ENCODE measurements at regions not wholly inside any gene's neighbourhood (a gene's known extent, or its start where the extent isn't known, plus 50 kb on each side); places are given as distances from the start of the nearest gene placed in this dataset.

DNA sequence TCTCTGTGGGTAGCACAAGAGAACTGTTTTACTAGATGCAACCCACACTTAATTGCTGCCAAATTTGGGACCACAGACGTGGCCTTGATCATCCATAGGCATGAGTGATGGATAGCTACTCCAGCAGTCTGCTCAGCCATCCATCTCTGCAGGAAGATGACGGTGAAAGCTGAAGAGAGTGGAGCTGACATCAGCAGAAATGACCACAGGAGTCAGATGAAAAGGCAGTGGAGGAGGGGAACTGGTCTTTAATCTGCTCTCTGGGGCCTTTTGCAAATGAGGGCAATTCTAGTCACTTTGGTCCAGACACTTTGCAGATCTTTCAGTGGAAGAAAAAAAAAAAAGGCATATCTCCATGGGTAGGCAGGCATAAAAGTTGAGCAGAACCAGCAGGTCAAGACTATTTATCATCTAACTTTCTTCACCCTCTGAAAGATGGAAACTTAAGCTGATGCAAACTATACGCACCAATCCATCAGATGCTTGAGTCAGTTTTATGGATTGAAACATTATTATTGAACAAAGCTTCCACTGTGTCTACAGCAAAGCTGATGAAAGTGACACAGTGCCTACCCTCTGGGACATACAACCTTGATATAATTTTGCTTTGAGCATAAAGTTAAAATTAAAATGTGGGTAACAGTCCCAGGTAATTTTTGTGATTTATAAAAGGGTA lies 281.6 kb upstream of the OBI1 start:
- Mint-ChIP-seq H3K27ac (ENCODE audit: unreplicated experiment) (no peak overlapping the region), H3K4me3 (ENCODE audit: unreplicated experiment) (no peak overlapping the region), H3K4me1 (ENCODE audit: unreplicated experiment) (no peaks in the 10 kb centered on the region), H3K27me3 (ENCODE audit: unreplicated experiment) (no peaks in the 10 kb centered on the region), H3K36me3 (ENCODE audit: low read depth, unreplicated experiment) (no peaks in the 10 kb centered on the region), H3K9me3 (ENCODE audit: unreplicated experiment) (no peaks in the 10 kb centered on the region)
- no peak for DNase-seq (ENCODE audit: low spot score)
- TF ChIP-seq, protein P1, sequence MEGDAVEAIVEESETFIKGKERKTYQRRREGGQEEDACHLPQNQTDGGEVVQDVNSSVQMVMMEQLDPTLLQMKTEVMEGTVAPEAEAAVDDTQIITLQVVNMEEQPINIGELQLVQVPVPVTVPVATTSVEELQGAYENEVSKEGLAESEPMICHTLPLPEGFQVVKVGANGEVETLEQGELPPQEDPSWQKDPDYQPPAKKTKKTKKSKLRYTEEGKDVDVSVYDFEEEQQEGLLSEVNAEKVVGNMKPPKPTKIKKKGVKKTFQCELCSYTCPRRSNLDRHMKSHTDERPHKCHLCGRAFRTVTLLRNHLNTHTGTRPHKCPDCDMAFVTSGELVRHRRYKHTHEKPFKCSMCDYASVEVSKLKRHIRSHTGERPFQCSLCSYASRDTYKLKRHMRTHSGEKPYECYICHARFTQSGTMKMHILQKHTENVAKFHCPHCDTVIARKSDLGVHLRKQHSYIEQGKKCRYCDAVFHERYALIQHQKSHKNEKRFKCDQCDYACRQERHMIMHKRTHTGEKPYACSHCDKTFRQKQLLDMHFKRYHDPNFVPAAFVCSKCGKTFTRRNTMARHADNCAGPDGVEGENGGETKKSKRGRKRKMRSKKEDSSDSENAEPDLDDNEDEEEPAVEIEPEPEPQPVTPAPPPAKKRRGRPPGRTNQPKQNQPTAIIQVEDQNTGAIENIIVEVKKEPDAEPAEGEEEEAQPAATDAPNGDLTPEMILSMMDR (IDR thresholded peaks at IDR 0.05; ENCODE audit: unreplicated experiment): no peak

DNA sequence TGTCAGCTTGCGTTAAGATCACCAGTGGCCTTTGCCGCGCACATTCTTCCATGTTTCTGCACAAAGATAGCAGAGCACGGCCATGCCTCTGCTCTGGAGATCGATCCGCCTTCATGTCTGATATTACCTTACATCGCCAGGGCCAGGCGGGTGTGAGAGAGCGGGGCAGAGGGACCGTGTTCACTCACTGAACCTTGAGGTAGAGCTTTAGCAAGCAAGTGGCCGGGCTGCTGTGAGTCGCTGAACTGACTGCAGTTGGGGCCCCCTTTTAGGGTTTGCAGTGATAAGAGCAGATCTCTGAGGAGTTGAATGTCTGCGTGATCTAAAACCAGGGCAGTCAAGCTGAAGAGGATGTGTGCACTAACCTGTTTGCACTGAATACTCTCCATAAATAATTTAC lies 275.4 kb upstream of the OBI1 start:
- no peaks in the 10 kb centered on the region for H3K9me3 Mint-ChIP-seq (ENCODE audit: unreplicated experiment)
- DNase-seq (ENCODE audit: low spot score): no peak
- H3K27ac Mint-ChIP-seq (ENCODE audit: unreplicated experiment): no peak overlapping the region
- no peaks in the 10 kb centered on the region for H3K36me3 Mint-ChIP-seq (ENCODE audit: low read depth, unreplicated experiment)
- H3K4me3 Mint-ChIP-seq (ENCODE audit: unreplicated experiment): no peak overlapping the region
- no peaks in the 10 kb centered on the region for H3K4me1 Mint-ChIP-seq (ENCODE audit: unreplicated experiment)
- H3K27me3 Mint-ChIP-seq (ENCODE audit: unreplicated experiment): no peaks in the 10 kb centered on the region
- TF ChIP-seq, protein P1 (IDR thresholded peaks at IDR 0.05; ENCODE audit: unreplicated experiment): no peak

DNA sequence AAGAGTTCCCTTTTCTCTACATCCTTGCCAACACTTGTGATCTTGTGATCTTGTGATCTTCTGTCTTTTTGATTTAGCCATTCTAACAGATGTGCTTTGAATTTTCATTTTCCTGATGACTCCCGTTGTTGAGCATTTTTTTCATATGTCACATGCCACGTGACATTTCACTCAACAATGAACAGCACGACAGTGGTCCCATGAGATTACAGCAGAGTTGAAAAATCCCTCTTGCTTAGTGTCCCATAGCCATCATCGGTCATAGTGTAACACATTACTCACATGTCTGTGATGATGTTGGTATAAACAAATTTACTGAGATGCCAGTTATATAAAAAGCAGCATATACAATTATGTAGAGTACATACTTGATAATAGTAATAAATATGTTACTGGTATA lies 256.1 kb upstream of the OBI1 start:
- Mint-ChIP-seq H3K27me3 (ENCODE audit: unreplicated experiment) (peaks cover 2% of the 10 kb centered on the region), H3K27ac (ENCODE audit: unreplicated experiment) (no peak overlapping the region), H3K36me3 (ENCODE audit: low read depth, unreplicated experiment) (no peaks in the 10 kb centered on the region), H3K4me1 (ENCODE audit: unreplicated experiment) (no peaks in the 10 kb centered on the region), H3K4me3 (ENCODE audit: unreplicated experiment) (no peak overlapping the region), H3K9me3 (ENCODE audit: unreplicated experiment) (no peaks in the 10 kb centered on the region)
- DNase-seq (ENCODE audit: low spot score): no peak
- TF ChIP-seq, protein P1 (IDR thresholded peaks at IDR 0.05; ENCODE audit: unreplicated experiment): no peak

DNA sequence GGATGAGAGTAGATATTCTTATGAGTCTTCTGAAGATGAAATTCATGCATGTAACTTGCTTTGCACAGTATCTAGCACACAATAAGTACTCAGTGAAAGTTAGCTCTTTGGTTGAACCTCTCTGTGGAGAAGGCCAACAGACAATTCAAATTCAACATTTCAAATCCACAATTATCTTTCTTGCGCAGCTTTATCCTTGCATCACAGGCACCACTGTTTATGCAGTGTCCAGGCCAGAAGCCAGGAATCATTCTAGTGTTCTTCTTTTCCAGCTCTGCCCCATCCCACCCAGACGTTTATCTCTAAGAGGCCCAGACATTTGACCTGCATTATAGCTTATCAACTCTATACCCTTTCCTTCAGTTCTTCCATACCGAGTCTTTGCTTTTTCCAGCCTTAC lies 254.7 kb upstream of the OBI1 start:
- Mint-ChIP-seq H3K36me3 (ENCODE audit: low read depth, unreplicated experiment) (no peaks in the 10 kb centered on the region), H3K4me1 (ENCODE audit: unreplicated experiment) (no peaks in the 10 kb centered on the region), H3K27me3 (ENCODE audit: unreplicated experiment) (peaks cover 2% of the 10 kb centered on the region), H3K9me3 (ENCODE audit: unreplicated experiment) (no peaks in the 10 kb centered on the region), H3K4me3 (ENCODE audit: unreplicated experiment) (no peak overlapping the region), H3K27ac (ENCODE audit: unreplicated experiment) (no peak overlapping the region)
- DNase-seq (ENCODE audit: low spot score): no peak
- TF ChIP-seq, protein P1 (IDR thresholded peaks at IDR 0.05; ENCODE audit: unreplicated experiment): no peak

DNA sequence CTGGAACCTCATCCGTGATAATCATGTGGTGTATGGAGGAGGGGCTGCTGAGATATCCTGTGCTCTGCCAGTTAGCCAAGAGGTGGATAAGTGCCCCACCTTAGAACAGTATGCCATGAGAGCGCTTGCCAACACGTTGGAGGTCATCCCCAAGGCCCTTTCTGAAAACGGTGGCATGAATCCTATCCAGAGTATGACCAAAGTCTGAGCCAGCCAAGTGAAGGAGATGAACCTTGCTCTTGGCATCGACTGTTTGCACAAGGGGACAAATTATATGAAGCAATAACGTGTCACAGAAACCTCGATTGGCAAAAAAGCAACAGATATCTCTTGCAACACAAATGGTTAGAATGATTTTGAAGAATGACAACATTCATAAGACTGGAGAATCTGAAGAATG lies 251.2 kb upstream of the OBI1 start:
- Mint-ChIP-seq H3K4me1 (ENCODE audit: unreplicated experiment) (no peaks in the 10 kb centered on the region), H3K9me3 (ENCODE audit: unreplicated experiment) (no peaks in the 10 kb centered on the region), H3K4me3 (ENCODE audit: unreplicated experiment) (no peak overlapping the region), H3K27ac (ENCODE audit: unreplicated experiment) (no peak overlapping the region), H3K27me3 (ENCODE audit: unreplicated experiment) (peaks cover 2% of the 10 kb centered on the region), H3K36me3 (ENCODE audit: low read depth, unreplicated experiment) (no peaks in the 10 kb centered on the region)
- TF ChIP-seq, protein P1 (IDR thresholded peaks at IDR 0.05; ENCODE audit: unreplicated experiment): no peak
- no peak for DNase-seq (ENCODE audit: low spot score)
